ENCODE measurements at regions not wholly inside any gene's neighbourhood (a gene's known extent, or its start where the extent isn't known, plus 50 kb on each side); places are given as distances from the start of the nearest gene placed in this dataset.

DNA sequence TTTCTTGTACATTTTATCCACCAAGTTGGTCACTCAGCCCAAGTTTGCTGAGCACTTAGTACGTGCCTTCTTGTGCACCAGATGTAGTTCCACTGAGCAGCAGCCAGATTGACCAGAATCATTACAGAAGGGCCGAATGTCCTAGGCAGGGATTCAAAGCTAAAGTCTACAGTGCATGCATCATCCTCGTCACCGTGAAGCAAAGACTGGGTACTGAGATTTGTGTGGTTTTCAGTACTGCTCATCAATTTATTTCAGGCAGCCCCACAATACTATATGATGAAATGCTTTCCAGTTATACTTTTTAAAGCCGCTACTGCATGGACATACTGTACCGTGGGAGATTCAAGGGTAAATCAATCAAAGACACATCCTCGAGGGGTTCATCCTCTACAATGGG is 227.0 kb downstream of the ARRDC4 start:
- Histone ChIP-seq H3K4me3 (ENCODE audit: low read length) (no peak overlapping the region), H3K4me2 (ENCODE audit: low read length) (no peak overlapping the region), H2AFZ (ENCODE audit: low read length) (no peak overlapping the region), H3K27ac (ENCODE audit: low read length) (no peak overlapping the region), H4K20me1 (ENCODE audit: low read length) (no peaks in the 10 kb centered on the region), H3K9me3 (ENCODE audit: low read length) (no peaks in the 10 kb centered on the region), H3K27me3 (ENCODE audit: low read length) (peaks cover 72% of the 10 kb centered on the region), H3K9me2 (replicated peaks; ENCODE audit: low read length) (no peaks in the 10 kb centered on the region), H3F3A (ENCODE audit: low read length, unreplicated experiment) (no peaks in the 10 kb centered on the region), H3K4me1 (ENCODE audit: insufficient read depth, low read length) (no peaks in the 10 kb centered on the region), H3K79me2 (ENCODE audit: low read length) (no peaks in the 10 kb centered on the region), H3K36me3 (ENCODE audit: low read depth, low read length) (no peaks in the 10 kb centered on the region), H3K9ac (ENCODE audit: low read length) (no peak overlapping the region)
- intact Hi-C loops (cut with micrococcal nuclease): no loop called here
- no TSS peak for BruUV-seq (replicated peaks)
- ChIA-PET POLR2A (ENCODE audit: unreplicated experiment) (no interaction called here), CTCF (no interaction called here)
- DNase-seq (no peak), ATAC-seq (no peak)
- TF ChIP-seq, protein P1, sequence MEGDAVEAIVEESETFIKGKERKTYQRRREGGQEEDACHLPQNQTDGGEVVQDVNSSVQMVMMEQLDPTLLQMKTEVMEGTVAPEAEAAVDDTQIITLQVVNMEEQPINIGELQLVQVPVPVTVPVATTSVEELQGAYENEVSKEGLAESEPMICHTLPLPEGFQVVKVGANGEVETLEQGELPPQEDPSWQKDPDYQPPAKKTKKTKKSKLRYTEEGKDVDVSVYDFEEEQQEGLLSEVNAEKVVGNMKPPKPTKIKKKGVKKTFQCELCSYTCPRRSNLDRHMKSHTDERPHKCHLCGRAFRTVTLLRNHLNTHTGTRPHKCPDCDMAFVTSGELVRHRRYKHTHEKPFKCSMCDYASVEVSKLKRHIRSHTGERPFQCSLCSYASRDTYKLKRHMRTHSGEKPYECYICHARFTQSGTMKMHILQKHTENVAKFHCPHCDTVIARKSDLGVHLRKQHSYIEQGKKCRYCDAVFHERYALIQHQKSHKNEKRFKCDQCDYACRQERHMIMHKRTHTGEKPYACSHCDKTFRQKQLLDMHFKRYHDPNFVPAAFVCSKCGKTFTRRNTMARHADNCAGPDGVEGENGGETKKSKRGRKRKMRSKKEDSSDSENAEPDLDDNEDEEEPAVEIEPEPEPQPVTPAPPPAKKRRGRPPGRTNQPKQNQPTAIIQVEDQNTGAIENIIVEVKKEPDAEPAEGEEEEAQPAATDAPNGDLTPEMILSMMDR (conservative IDR thresholded peaks at IDR 0.05; ENCODE audit: low read depth, low read length): no peak
- TF ChIP-seq EZH2phosphoT487 (IDR thresholded peaks at IDR 0.05; ENCODE audit: borderline replicate concordance, low read length) (no peak), EZH2 (IDR thresholded peaks at IDR 0.05; ENCODE audit: low read length, unreplicated experiment) (no peak)

DNA sequence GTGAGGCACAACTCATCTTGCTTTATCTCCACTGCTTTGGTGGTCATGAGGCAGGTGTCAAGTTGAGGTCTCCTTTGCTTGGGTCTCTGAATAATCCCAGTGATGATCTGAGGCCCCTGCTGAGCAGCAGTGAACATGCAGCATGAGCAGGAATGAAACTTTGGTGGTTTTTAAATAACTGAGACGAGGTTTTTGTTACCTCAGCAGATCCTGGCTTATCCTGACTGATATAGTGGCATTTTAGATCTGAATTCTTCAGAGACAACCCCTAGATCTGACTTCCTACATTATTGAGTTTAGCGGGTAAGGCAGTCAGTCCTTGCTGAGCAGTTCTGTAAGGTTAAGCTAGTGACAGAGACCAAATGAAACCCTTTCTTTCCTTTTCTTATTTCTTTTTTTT is 230.4 kb downstream of the ARRDC4 start:
- CTCF ChIA-PET: no interaction called here
- H3K9me3 ChIP-seq (ENCODE audit: low read length): no peaks in the 10 kb centered on the region

DNA sequence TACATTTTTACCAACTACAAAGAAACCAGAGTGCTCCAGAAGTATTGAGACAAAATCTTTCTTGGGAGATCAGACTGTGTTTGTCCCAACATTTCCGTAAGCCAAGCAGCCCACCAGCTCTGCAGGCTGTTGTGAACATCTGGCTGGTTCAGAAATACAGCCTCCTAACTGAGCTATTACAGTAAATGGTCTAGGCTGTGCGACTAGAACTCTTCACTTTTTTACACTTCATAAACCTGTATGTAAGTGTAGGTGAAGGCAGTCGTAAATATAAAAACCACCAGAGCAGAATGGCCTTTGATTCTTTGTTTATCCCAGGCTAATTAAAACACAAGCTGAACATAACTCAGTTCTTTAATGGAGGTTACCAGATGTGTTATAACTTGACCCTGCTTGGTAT is 235.3 kb downstream of the ARRDC4 start:
- Histone ChIP-seq H2AFZ (ENCODE audit: low read length) (no peak overlapping the region), H3K4me1 (ENCODE audit: insufficient read depth, low read length) (no peaks in the 10 kb centered on the region), H3K79me2 (ENCODE audit: low read length) (no peaks in the 10 kb centered on the region), H3K27me3 (ENCODE audit: low read length) (peaks cover 52% of the 10 kb centered on the region), H3F3A (ENCODE audit: low read length, unreplicated experiment) (no peaks in the 10 kb centered on the region), H3K9me2 (replicated peaks; ENCODE audit: low read length) (no peaks in the 10 kb centered on the region), H3K36me3 (ENCODE audit: low read depth, low read length) (no peaks in the 10 kb centered on the region), H3K9me3 (ENCODE audit: low read length) (no peaks in the 10 kb centered on the region), H3K4me3 (ENCODE audit: low read length) (no peak overlapping the region), H3K27ac (ENCODE audit: low read length) (no peak overlapping the region), H3K9ac (ENCODE audit: low read length) (no peak overlapping the region), H3K4me2 (ENCODE audit: low read length) (no peak overlapping the region), H4K20me1 (ENCODE audit: low read length) (no peaks in the 10 kb centered on the region)
- no peak for ATAC-seq
- CTCF ChIA-PET: no interaction called here
- intact Hi-C loops (cut with micrococcal nuclease): no loop called here
- no peak for DNase-seq
- TF ChIP-seq, protein P1 (conservative IDR thresholded peaks at IDR 0.05; ENCODE audit: low read depth, low read length): no peak
- no peak for TF ChIP-seq EZH2 (IDR thresholded peaks at IDR 0.05; ENCODE audit: low read length, unreplicated experiment)
- no peak for TF ChIP-seq EZH2phosphoT487 (IDR thresholded peaks at IDR 0.05; ENCODE audit: borderline replicate concordance, low read length)
- POLR2A ChIA-PET (ENCODE audit: unreplicated experiment): no interaction called here
- BruUV-seq (replicated peaks): no TSS peak

More for the DNA sequence above, 230.4 kb downstream of the ARRDC4 start:
- H3K36me3 ChIP-seq (ENCODE audit: low read depth, low read length): no peaks in the 10 kb centered on the region
- H3F3A ChIP-seq (ENCODE audit: low read length, unreplicated experiment): no peaks in the 10 kb centered on the region
- no TSS peak for BruUV-seq (replicated peaks)
- POLR2A ChIA-PET (ENCODE audit: unreplicated experiment): no interaction called here
- H3K4me1 ChIP-seq (ENCODE audit: insufficient read depth, low read length): no peaks in the 10 kb centered on the region
- no peak overlapping the region for H3K27ac ChIP-seq (ENCODE audit: low read length)
- H3K27me3 ChIP-seq (ENCODE audit: low read length): peaks cover 74% of the 10 kb centered on the region
- intact Hi-C loops (cut with micrococcal nuclease): no loop called here
- ATAC-seq (no peak), DNase-seq (no peak)
- no peaks in the 10 kb centered on the region for H4K20me1 ChIP-seq (ENCODE audit: low read length)
- no peak overlapping the region for H3K4me3 ChIP-seq (ENCODE audit: low read length)
- H3K9ac ChIP-seq (ENCODE audit: low read length): no peak overlapping the region
- no peak overlapping the region for H2AFZ ChIP-seq (ENCODE audit: low read length)
- H3K79me2 ChIP-seq (ENCODE audit: low read length): no peaks in the 10 kb centered on the region
- TF ChIP-seq, protein P1 (conservative IDR thresholded peaks at IDR 0.05; ENCODE audit: low read depth, low read length): no peak
- TF ChIP-seq EZH2 (IDR thresholded peaks at IDR 0.05; ENCODE audit: low read length, unreplicated experiment) (no peak), EZH2phosphoT487 (IDR thresholded peaks at IDR 0.05; ENCODE audit: borderline replicate concordance, low read length) (no peak)
- H3K9me2 ChIP-seq (replicated peaks; ENCODE audit: low read length): no peaks in the 10 kb centered on the region
- no peak overlapping the region for H3K4me2 ChIP-seq (ENCODE audit: low read length)
